ENCODE measurements at regions not wholly inside any gene's neighbourhood (a gene's known extent, or its start where the extent isn't known, plus 50 kb on each side); places are given as distances from the start of the nearest gene placed in this dataset.
A peak's percentile ranks its signal among the peaks of the same experiment; 100 is the strongest.

- Mint-ChIP-seq H3K27ac (ENCODE audit: unreplicated experiment) (no peak overlapping the region), H3K27me3 (ENCODE audit: low read depth, unreplicated experiment) (peaks cover 4% of the 10 kb centered on the region)
Observed at GRCh38 chr16:85324488-85324887, 212.2 kb upstream of the CIBAR2 start.

GRCh38 chr16:85326113-85326793 is 214.0 kb upstream of the CIBAR2 start:
- Histone ChIP-seq H3K4me1 (ENCODE audit: insufficient read depth, low read length) (peaks cover 52% of the 10 kb centered on the region), H2AFZ (ENCODE audit: low read depth, low read length) (no peak overlapping the region), H3K4me2 (ENCODE audit: low read length) (peak overlapping the region; percentile 36), H3K27me3 (ENCODE audit: insufficient read depth, low read length) (no peaks in the 10 kb centered on the region), H3K9ac (ENCODE audit: low read length) (no peak overlapping the region), H3K9me3 (ENCODE audit: insufficient read depth, low read depth, low read length) (no peaks in the 10 kb centered on the region), H3K79me2 (ENCODE audit: insufficient read depth, low read length) (no peaks in the 10 kb centered on the region), H3K36me3 (ENCODE audit: insufficient read depth, low read length) (no peaks in the 10 kb centered on the region), H3K4me3 (ENCODE audit: insufficient read depth, low read depth, low read length) (no peak overlapping the region), H3K27ac (ENCODE audit: low read depth, low read length) (no peak overlapping the region), H4K20me1 (ENCODE audit: insufficient read depth, low read length) (peaks cover 75% of the 10 kb centered on the region)
- H3K27me3 Mint-ChIP-seq (ENCODE audit: low read depth, unreplicated experiment): no peaks in the 10 kb centered on the region
- no peak overlapping the region for H3K4me3 Mint-ChIP-seq (ENCODE audit: unreplicated experiment)
- DNase-seq (ENCODE audit: low read depth) (no peak), FAIRE-seq (no peak)
- H3K4me1 Mint-ChIP-seq (ENCODE audit: low read depth, unreplicated experiment): peaks cover 20% of the 10 kb centered on the region
- peaks cover 2% of the 10 kb centered on the region for H3K9me3 Mint-ChIP-seq (ENCODE audit: unreplicated experiment)
- TF ChIP-seq EZH2 (IDR thresholded peaks at IDR 0.05; ENCODE audit: insufficient read depth, low read length) (no peak), CTCF (IDR thresholded peaks at IDR 0.05; ENCODE audit: insufficient read depth, low read depth, low read length) (no peak)
- H3K27ac Mint-ChIP-seq (ENCODE audit: unreplicated experiment): peak overlapping the region; percentile 36
- H3K36me3 Mint-ChIP-seq (ENCODE audit: low read depth, unreplicated experiment): peaks cover 5% of the 10 kb centered on the region

More at GRCh38 chr16:85324488-85324887, 212.2 kb upstream of the CIBAR2 start:
- no peaks in the 10 kb centered on the region for H3K27me3 ChIP-seq (ENCODE audit: insufficient read depth, low read length)
- H3K9ac ChIP-seq (ENCODE audit: low read length): no peak overlapping the region
- peaks cover 42% of the 10 kb centered on the region for H3K4me1 ChIP-seq (ENCODE audit: insufficient read depth, low read length)
- TF ChIP-seq CTCF (IDR thresholded peaks at IDR 0.05; ENCODE audit: insufficient read depth, low read depth, low read length) (no peak), EZH2 (IDR thresholded peaks at IDR 0.05; ENCODE audit: insufficient read depth, low read length) (no peak)
- FAIRE-seq (no peak), DNase-seq (ENCODE audit: low read depth) (no peak)
- no peak overlapping the region for H3K27ac ChIP-seq (ENCODE audit: low read depth, low read length)
- H4K20me1 ChIP-seq (ENCODE audit: insufficient read depth, low read length): peaks cover 81% of the 10 kb centered on the region
- H3K36me3 ChIP-seq (ENCODE audit: insufficient read depth, low read length): no peaks in the 10 kb centered on the region
- Mint-ChIP-seq H3K4me3 (ENCODE audit: unreplicated experiment) (no peak overlapping the region), H3K4me1 (ENCODE audit: low read depth, unreplicated experiment) (peaks cover 10% of the 10 kb centered on the region), H3K36me3 (ENCODE audit: low read depth, unreplicated experiment) (peaks cover 5% of the 10 kb centered on the region), H3K9me3 (ENCODE audit: unreplicated experiment) (peaks cover 2% of the 10 kb centered on the region)
- no peak overlapping the region for H3K4me3 ChIP-seq (ENCODE audit: insufficient read depth, low read depth, low read length)
- H3K4me2 ChIP-seq (ENCODE audit: low read length): no peak overlapping the region
- H2AFZ ChIP-seq (ENCODE audit: low read depth, low read length): no peak overlapping the region
- H3K9me3 ChIP-seq (ENCODE audit: insufficient read depth, low read depth, low read length): no peaks in the 10 kb centered on the region
- no peaks in the 10 kb centered on the region for H3K79me2 ChIP-seq (ENCODE audit: insufficient read depth, low read length)

- FAIRE-seq: no peak
- Histone ChIP-seq H3K4me1 (ENCODE audit: insufficient read depth, low read length) (peaks cover 47% of the 10 kb centered on the region), H3K79me2 (ENCODE audit: insufficient read depth, low read length) (no peaks in the 10 kb centered on the region), H3K36me3 (ENCODE audit: insufficient read depth, low read length) (no peaks in the 10 kb centered on the region), H3K27me3 (ENCODE audit: insufficient read depth, low read length) (no peaks in the 10 kb centered on the region), H3K9ac (ENCODE audit: low read length) (no peak overlapping the region), H3K9me3 (ENCODE audit: insufficient read depth, low read depth, low read length) (no peaks in the 10 kb centered on the region), H4K20me1 (ENCODE audit: insufficient read depth, low read length) (peaks cover 72% of the 10 kb centered on the region), H3K4me3 (ENCODE audit: insufficient read depth, low read depth, low read length) (no peak overlapping the region), H3K27ac (ENCODE audit: low read depth, low read length) (no peak overlapping the region), H2AFZ (ENCODE audit: low read depth, low read length) (no peak overlapping the region), H3K4me2 (ENCODE audit: low read length) (peak overlapping the region; percentile 36)
- Mint-ChIP-seq H3K36me3 (ENCODE audit: low read depth, unreplicated experiment) (peaks cover 5% of the 10 kb centered on the region), H3K4me3 (ENCODE audit: unreplicated experiment) (no peak overlapping the region), H3K27me3 (ENCODE audit: low read depth, unreplicated experiment) (no peaks in the 10 kb centered on the region), H3K4me1 (ENCODE audit: low read depth, unreplicated experiment) (peaks cover 20% of the 10 kb centered on the region), H3K9me3 (ENCODE audit: unreplicated experiment) (peaks cover 2% of the 10 kb centered on the region), H3K27ac (ENCODE audit: unreplicated experiment) (no peak overlapping the region)
- no peak for DNase-seq (ENCODE audit: low read depth)
- no peak for TF ChIP-seq CTCF (IDR thresholded peaks at IDR 0.05; ENCODE audit: insufficient read depth, low read depth, low read length)
- TF ChIP-seq EZH2 (IDR thresholded peaks at IDR 0.05; ENCODE audit: insufficient read depth, low read length): no peak
Observed at GRCh38 chr16:85326794-85327181, 214.5 kb upstream of the CIBAR2 start.
